ENCODE measurements at regions not wholly inside any gene's neighbourhood (a gene's known extent, or its start where the extent isn't known, plus 50 kb on each side); places are given as distances from the start of the nearest gene placed in this dataset.

DNA sequence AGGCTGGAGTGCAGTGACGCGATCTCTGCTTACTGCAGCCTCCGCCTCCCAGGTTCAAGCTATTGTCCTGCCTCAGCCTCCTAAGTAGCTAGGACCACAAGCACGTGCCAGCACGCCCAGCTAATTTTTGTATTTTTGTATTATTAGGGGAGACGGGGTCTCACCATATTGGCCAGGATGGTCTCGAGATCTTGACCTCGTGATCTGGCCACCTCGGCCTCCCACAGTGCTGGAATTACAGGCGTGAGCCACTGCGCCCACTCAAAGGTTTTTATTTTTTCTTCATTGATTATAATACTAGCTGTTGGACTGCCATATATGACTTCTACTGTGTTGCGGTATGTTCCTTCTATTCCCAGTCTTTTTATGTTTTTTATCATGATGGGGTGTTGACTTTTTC lies 569.7 kb upstream of the SLITRK6 start:
- no peak overlapping the region for H3K4me3 ChIP-seq
- 39 to 100% (median 93%) methylated on average over 1 to 12 of the region's 12 CpGs for WGBS, 10 experiments
- in situ Hi-C loops (cut with MboI; ENCODE audit: low pct_unique_long_range_greater_than_20kb in 2 of 9, low sequenced_read_pairs in 9 of 9, unreplicated experiment in 9 of 9) = no loop called here
- no peak overlapping the region for H3K27ac ChIP-seq
- no peaks in the 10 kb centered on the region for H3K4me1 ChIP-seq (replicated peaks in 1 of 2)
- no peak for ATAC-seq (replicated peaks in 6 of 8)

DNA sequence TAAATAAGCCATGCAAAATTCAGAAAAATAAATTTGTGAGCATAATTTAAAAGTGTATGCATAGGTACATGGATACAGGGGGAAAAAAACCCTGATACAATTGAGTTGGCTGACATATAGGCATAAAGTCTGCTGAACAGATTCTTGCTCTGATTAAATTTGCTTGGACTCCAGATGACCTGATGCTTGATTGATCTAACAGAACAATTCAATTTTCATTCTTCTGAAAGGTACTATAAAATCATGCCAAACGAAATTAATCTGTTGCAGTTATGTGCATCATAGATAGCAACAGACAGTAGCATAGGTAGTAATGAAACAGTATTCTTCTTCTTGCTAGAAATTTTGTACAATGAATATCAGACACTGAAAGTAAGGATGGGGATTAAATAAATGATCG lies 578.2 kb upstream of the SLITRK6 start:
- peak in 5 of 8 experiments; percentile 45 to 73 (median 63) for ATAC-seq (replicated peaks in 6 of 8)
- 0 to 77% (median 57%) methylated on average over 1 to 2 of the region's 2 CpGs; no CpG with 5 or more reads in 1 of the 10 experiments for WGBS, 10 experiments
- Histone ChIP-seq H3K4me1 (replicated peaks in 1 of 2) (peaks cover 0 to 22% of the 10 kb centered on the region in 2 donors), H3K4me3 (no peak overlapping the region), H3K27ac (peak overlapping the region; percentile 27 to 41)
- in situ Hi-C loops (cut with MboI; ENCODE audit: low pct_unique_long_range_greater_than_20kb in 2 of 9, low sequenced_read_pairs in 9 of 9, unreplicated experiment in 9 of 9) = no loop called here

DNA sequence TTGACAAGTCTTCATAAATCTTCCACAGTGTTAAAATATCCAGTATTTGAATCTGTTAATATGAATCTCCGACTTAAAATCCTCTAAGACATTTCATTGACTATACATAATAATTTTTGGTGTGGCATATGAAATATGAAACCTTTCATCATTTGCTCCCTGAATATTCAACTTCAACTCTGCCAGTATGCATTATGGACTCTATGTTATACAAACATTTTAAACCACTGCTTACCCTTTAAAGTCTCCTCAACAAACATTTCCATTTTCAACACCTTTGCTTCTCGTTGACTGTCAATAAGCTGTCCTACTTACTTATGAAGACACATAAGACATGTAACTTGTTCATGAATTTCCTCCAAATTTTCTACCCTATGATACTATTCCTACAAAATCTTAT lies 579.4 kb upstream of the SLITRK6 start:
- WGBS, 10 experiments = 0 to 94% (median 74%) methylated on average over 2 of the region's 2 CpGs

DNA sequence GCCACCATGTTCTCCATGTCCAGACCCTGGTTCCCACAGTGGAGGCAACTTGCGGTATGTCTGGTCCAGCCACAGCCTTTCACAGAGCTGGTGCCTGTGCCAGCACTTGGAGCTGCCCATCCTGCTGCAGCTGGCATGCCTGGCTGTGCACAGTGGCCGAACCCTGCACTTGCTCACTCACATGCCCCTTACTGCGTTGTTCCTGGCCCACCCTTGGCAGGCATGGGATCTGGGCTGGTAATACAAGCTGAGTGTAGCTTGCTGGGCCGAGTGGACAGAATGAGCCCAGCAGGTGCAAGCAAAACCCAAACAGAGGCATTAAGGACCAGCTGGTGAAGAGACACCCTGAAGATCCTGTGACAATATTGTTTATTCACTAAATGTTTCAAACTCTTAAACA lies 583.9 kb upstream of the SLITRK6 start:
- in situ Hi-C loops (cut with MboI; ENCODE audit: low pct_unique_long_range_greater_than_20kb in 2 of 9, low sequenced_read_pairs in 9 of 9, unreplicated experiment in 9 of 9) = no loop called here
- H3K27ac ChIP-seq = no peak overlapping the region
- H3K4me3 ChIP-seq = no peak overlapping the region
- 4 to 100% (median 87%) methylated on average over 1 to 3 of the region's 4 CpGs; no CpG with 5 or more reads in 4 of the 10 experiments for WGBS, 10 experiments
- peaks cover 0 to 9% of the 10 kb centered on the region in 2 donors for H3K4me1 ChIP-seq (replicated peaks in 1 of 2)
- no peak for ATAC-seq (replicated peaks in 6 of 8)

More for the DNA sequence above, 579.4 kb upstream of the SLITRK6 start:
- peak overlapping the region in 1 of 2 donors; percentile 17 for H3K27ac ChIP-seq
- in situ Hi-C loops (cut with MboI; ENCODE audit: low pct_unique_long_range_greater_than_20kb in 2 of 9, low sequenced_read_pairs in 9 of 9, unreplicated experiment in 9 of 9) = no loop called here
- peak in 1 of 8 experiments; percentile 91 for ATAC-seq (replicated peaks in 6 of 8)
- no peak overlapping the region for H3K4me3 ChIP-seq
- peaks cover 0 to 22% of the 10 kb centered on the region in 2 donors for H3K4me1 ChIP-seq (replicated peaks in 1 of 2)

DNA sequence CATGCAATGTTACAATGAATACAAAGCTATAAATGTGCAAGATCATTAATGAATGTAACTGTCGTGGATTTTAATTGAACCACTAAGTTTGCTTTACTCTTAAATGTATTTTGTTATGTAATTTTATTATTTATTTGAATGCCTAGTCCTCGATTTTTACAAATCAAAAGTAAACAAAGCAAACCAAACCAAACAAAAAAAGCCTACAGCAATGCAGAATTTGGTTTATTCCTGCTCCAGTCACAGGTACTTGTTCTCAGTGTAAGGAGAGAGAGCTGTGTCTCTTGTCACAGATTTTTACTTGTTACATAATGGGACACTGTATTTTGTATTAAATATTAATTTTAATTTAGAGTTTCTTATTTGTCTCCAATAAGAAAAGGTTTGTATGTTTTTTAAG lies 584.3 kb upstream of the SLITRK6 start:
- ATAC-seq (replicated peaks in 6 of 8) = no peak
- WGBS, 10 experiments = 0 to 88% (median 68%) methylated on average over 1 to 2 of the region's 2 CpGs
- H3K27ac ChIP-seq = no peak overlapping the region

DNA sequence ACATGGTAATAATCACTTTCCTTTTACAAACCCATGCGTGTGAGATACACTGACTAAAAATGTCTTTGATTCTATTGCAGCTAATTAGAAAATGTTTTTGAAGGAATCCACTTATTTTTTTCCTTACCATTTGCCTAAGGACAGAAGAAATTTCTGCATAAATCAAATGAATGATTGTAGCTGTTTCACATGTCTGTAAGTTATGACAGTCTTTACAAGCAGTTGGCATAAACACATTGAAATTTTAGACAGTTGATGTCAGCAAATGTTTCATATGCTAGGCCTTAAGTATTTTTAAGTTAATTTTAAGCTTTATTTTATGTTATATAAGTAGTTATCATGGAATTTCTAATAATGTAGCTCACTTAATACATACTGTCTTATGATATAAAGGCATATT lies 598.4 kb upstream of the SLITRK6 start:
- no peak for ATAC-seq (replicated peaks in 6 of 8)
- H3K4me1 ChIP-seq (replicated peaks in 1 of 2) = no peaks in the 10 kb centered on the region
- 0 to 100% (median 83%) methylated on average over 1 of the region's 1 CpG; no CpG with 5 or more reads in 1 of the 10 experiments for WGBS, 10 experiments
- H3K27ac ChIP-seq = no peak overlapping the region
- in situ Hi-C loops (cut with MboI; ENCODE audit: low pct_unique_long_range_greater_than_20kb in 2 of 9, low sequenced_read_pairs in 9 of 9, unreplicated experiment in 9 of 9) = no loop called here
- no peak overlapping the region for H3K4me3 ChIP-seq

More for the DNA sequence above, 584.3 kb upstream of the SLITRK6 start:
- in situ Hi-C loops (cut with MboI; ENCODE audit: low pct_unique_long_range_greater_than_20kb in 2 of 9, low sequenced_read_pairs in 9 of 9, unreplicated experiment in 9 of 9) = no loop called here
- H3K4me3 ChIP-seq = no peak overlapping the region
- peaks cover 0 to 4% of the 10 kb centered on the region in 2 donors for H3K4me1 ChIP-seq (replicated peaks in 1 of 2)

DNA sequence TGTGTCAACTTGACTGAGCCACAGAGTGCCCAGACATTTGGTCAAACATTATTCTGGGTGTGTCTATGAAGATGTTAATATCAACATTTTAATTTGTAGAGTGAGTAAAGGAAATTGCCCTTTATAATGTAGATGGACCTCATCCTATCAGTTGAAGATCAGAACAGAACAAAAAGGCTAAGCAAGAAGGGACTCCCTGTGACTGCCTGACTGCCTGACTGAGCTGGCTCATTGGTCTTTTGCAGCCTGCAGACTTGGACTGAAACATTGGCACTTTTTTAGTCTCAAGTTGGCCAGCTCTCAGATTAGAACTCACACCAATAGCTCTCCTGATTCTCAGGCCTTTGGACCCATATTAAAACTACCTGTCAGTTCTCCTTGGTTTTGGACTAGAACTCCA lies 600.4 kb upstream of the SLITRK6 start:
- Histone ChIP-seq H3K4me1 (replicated peaks in 1 of 2) (no peaks in the 10 kb centered on the region), H3K27ac (no peak overlapping the region), H3K4me3 (no peak overlapping the region)
- in situ Hi-C loops (cut with MboI; ENCODE audit: low pct_unique_long_range_greater_than_20kb in 2 of 9, low sequenced_read_pairs in 9 of 9, unreplicated experiment in 9 of 9) = no loop called here
- no peak for ATAC-seq (replicated peaks in 6 of 8)

DNA sequence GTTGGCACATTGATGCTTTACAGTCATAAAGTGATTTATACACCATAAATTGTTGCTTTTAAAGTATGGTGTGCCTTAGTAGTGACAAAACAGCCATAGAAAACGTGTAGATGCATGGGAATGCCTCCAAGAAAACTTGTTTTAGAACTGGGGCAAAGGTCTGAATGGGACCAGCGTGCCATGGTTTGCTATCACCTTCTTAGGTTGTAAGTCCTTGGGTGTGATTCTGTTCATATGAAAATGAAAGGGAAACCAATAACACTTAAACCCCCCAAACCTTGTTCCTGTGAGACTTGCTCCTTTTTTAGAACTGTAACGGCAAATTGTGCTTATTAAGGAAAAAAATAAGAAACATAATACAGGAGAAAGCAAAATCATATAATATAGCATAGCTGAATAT lies 603.3 kb upstream of the SLITRK6 start:
- 9 to 100% (median 75%) methylated on average over 1 to 3 of the region's 3 CpGs for WGBS, 10 experiments
- no peak overlapping the region for H3K4me3 ChIP-seq
- no peak for ATAC-seq (replicated peaks in 6 of 8)
- H3K27ac ChIP-seq = no peak overlapping the region
- in situ Hi-C loops (cut with MboI; ENCODE audit: low pct_unique_long_range_greater_than_20kb in 2 of 9, low sequenced_read_pairs in 9 of 9, unreplicated experiment in 9 of 9) = no loop called here
- no peaks in the 10 kb centered on the region for H3K4me1 ChIP-seq (replicated peaks in 1 of 2)

DNA sequence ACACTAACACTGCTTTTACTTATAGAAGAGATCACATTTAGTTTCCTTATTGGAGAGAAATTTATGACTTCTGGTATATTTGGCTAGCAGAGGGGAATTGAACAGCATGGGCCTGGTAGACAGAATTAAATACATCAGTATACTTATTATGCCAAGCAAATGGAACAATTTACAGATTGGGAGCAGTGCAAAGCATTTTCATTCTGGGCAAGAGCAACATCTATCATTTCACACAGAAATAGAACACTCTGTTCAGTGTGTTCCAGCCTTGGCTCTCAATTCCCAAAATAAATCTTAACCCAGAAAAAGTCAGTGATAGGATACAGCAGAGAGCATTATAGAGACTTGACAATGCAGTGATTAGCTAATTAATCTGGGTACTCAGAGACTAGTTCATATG lies 604.0 kb upstream of the SLITRK6 start:
- in situ Hi-C loops (cut with MboI; ENCODE audit: low pct_unique_long_range_greater_than_20kb in 2 of 9, low sequenced_read_pairs in 9 of 9, unreplicated experiment in 9 of 9) = no loop called here
- ATAC-seq (replicated peaks in 6 of 8) = peak in 5 of 8 experiments; percentile 35 to 61 (median 46)
- Histone ChIP-seq H3K27ac (no peak overlapping the region), H3K4me1 (replicated peaks in 1 of 2) (no peaks in the 10 kb centered on the region), H3K4me3 (no peak overlapping the region)

DNA sequence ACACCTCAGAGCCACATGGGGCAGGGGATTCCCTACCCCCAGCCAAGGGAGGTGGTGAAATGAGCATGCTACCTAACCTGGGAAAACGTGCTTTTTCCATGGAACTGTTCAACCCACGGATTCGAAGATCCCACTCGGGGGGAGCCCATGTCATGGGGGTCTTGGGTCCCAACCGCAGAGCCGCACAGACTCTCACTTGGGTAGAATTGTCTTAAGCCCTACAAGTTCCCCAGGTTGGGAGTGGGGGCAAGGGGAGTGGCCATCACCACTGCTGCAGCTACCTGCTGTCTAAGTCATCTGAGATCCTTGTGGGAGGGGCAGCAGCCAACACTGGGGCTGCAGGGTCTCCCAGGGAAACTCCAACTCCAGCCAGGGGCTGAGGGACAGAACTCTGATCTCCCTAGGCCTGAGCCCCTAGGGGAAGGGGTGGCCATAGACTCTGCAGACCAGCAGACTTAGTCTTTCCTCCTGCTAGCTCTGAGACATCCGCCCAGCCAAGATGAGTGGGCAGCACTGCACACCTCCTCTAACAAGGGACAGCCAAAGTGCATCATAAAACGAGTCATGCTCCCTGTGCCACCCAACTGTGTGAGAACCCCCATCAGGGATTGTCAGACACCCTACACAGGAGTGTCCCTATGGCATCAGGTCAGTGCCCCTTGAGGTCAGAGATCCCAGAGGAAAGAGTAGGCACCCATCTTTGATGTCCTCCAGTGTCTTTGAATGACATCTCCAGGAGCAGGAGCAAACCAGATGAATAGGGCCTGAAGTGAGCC lies 610.4 kb upstream of the SLITRK6 start:
- no peak for ATAC-seq (replicated peaks in 6 of 8)
- H3K27ac ChIP-seq = no peak overlapping the region
- WGBS, 10 experiments = 0 to 98% (median 55%) methylated on average over 1 to 6 of the region's 8 CpGs; no CpG with 5 or more reads in 5 of the 10 experiments
- H3K4me3 ChIP-seq = no peak overlapping the region
- no peaks in the 10 kb centered on the region for H3K4me1 ChIP-seq (replicated peaks in 1 of 2)
- in situ Hi-C loops (cut with MboI; ENCODE audit: low pct_unique_long_range_greater_than_20kb in 2 of 9, low sequenced_read_pairs in 9 of 9, unreplicated experiment in 9 of 9) = no loop called here

DNA sequence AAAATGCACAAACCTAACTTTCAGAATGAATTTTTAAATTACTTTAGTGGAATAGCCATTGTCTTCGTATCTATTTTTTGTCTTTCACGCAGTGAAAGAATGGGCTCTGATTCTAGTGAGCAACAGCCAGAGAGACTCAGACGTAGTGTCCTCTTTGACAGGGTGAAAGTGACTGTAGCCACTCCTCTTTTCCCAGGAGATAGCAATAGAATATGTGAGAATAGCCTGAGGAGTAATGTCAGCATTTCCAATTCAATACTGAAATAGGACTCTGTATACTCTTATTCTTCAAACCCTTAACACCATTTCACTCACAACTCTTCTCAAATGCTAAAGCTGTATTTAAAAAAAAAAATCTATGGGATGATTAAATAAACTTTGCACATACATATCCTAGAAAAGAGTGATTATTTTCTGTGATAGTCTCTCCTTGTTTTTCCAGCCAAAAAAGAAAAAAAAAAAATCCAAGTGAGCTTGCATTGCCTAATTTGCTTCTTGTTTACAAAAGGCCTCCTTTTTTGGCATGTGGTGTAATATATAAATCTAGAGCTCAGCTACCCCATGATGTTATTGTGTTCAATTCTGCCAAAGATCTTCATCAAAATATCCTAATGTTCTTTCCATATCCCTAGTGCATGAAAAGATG lies 626.1 kb upstream of the SLITRK6 start:
- Histone ChIP-seq H3K4me3 (no peak overlapping the region), H3K4me1 (replicated peaks in 1 of 2) (peaks cover 0 to 22% of the 10 kb centered on the region in 2 donors), H3K27ac (no peak overlapping the region)
- in situ Hi-C loops (cut with MboI; ENCODE audit: low pct_unique_long_range_greater_than_20kb in 2 of 9, low sequenced_read_pairs in 9 of 9, unreplicated experiment in 9 of 9) = no loop called here
- ATAC-seq (replicated peaks in 6 of 8) = peak; percentile 54 to 84 (median 74)
- WGBS, 10 experiments = 6 to 28% (median 21%) methylated on average over 2 to 3 of the region's 3 CpGs; no CpG with 5 or more reads in 1 of the 10 experiments

DNA sequence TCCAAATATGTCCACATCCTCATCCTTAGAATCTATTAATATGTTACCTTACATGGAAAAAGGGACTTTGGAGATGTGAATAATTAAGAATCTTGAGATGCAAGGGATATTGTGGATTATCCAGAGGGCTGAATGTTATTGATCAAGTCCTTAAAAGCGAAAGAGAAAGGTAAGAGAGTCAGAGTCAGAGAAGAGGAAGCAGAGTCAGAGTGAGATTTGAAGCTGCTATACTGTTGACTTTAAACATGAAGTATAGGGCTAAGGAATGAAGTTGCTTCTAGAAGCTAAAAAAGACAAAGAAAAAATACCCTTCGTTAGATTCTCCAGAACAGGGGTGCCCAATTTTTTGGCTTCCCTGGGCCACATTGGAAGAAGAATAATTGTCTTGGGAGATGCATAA lies 627.2 kb upstream of the SLITRK6 start:
- Histone ChIP-seq H3K27ac (no peak overlapping the region), H3K4me1 (replicated peaks in 1 of 2) (peaks cover 0 to 22% of the 10 kb centered on the region in 2 donors), H3K4me3 (no peak overlapping the region)
- in situ Hi-C loops (cut with MboI; ENCODE audit: low pct_unique_long_range_greater_than_20kb in 2 of 9, low sequenced_read_pairs in 9 of 9, unreplicated experiment in 9 of 9) = no loop called here
- no peak for ATAC-seq (replicated peaks in 6 of 8)
- WGBS, 10 experiments = 16 to 100% (median 97%) methylated on average over 1 to 2 of the region's 2 CpGs; no CpG with 5 or more reads in 1 of the 10 experiments

DNA sequence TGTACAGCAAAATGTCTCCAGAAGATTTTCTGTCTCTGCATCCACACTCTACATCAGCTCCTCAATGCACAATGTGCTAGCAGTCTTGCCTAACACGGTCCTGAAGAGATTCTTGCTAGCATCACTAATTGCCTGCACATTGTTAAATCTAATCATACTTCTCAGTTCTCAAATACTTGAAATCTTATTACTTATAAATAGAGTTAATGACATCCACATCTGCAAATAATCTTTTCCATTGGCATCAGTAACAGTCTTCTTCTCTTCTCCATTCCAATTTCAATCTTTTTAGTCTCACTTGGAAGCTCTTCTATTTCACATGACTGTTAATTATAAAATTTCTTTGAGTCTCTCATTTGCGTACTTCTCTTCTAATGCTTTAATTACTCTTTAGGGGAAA lies 630.5 kb upstream of the SLITRK6 start:
- no peak for ATAC-seq (replicated peaks in 6 of 8)
- no peak overlapping the region for H3K4me3 ChIP-seq
- 0 to 100% (median 69%) methylated on average over 1 to 2 of the region's 2 CpGs for WGBS, 10 experiments
- in situ Hi-C loops (cut with MboI; ENCODE audit: low pct_unique_long_range_greater_than_20kb in 2 of 9, low sequenced_read_pairs in 9 of 9, unreplicated experiment in 9 of 9) = no loop called here
- peaks cover 0 to 9% of the 10 kb centered on the region in 2 donors for H3K4me1 ChIP-seq (replicated peaks in 1 of 2)
- H3K27ac ChIP-seq = no peak overlapping the region
